ENCODE measurements at regions not wholly inside any gene's neighbourhood (a gene's known extent, or its start where the extent isn't known, plus 50 kb on each side); places are given as distances from the start of the nearest gene placed in this dataset.

DNA sequence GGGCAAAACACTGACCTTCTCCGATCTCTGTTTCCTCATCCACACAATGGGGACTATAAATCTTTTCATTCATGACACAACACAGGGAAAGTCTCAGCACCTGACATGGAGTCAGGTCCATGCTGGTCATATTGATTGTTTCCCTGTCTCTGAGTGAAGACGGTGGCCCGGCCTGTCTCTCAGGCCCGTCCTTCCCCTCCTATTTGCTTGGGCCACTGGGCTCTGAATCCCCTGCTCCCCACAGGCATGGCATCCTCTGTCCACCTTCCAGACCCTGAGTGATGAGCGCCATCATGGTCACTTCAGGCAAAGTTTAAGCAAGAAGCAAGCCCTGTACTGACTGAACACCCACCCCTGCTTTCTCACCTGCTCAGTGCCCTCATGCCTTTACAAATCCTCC, 113.3 kb upstream of the ALX4 start:
- TF ChIP-seq, protein P1, sequence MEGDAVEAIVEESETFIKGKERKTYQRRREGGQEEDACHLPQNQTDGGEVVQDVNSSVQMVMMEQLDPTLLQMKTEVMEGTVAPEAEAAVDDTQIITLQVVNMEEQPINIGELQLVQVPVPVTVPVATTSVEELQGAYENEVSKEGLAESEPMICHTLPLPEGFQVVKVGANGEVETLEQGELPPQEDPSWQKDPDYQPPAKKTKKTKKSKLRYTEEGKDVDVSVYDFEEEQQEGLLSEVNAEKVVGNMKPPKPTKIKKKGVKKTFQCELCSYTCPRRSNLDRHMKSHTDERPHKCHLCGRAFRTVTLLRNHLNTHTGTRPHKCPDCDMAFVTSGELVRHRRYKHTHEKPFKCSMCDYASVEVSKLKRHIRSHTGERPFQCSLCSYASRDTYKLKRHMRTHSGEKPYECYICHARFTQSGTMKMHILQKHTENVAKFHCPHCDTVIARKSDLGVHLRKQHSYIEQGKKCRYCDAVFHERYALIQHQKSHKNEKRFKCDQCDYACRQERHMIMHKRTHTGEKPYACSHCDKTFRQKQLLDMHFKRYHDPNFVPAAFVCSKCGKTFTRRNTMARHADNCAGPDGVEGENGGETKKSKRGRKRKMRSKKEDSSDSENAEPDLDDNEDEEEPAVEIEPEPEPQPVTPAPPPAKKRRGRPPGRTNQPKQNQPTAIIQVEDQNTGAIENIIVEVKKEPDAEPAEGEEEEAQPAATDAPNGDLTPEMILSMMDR (conservative IDR thresholded peaks at IDR 0.05): no peak
- no peak for TF ChIP-seq ZFX (IDR thresholded peaks at IDR 0.05)

Measured in C4-2B (cell line).